Adrenal gland (tissue), 5 donors: ENCODE measurements at regions not wholly inside any gene's neighbourhood (a gene's known extent, or its start where the extent isn't known, plus 50 kb on each side); places are given as distances from the start of the nearest gene placed in this dataset.

Experiments
- CTCF ChIP-seq, 6 experiments: fragments of 450-650 bp in 4 of 6; fragments of 200-600 bp in 2 of 6; sonication (generic) in 1 of 6; IDR thresholded peaks; 1 replicate in 5 of 6; 2 replicates in 1 of 6; pipeline versions ENCODE4 v1.5.1 to v1.8.0; 2016 to 2021; ENCODE audit warnings: antibody characterized with exemption in 6 of 6, mild to moderate bottlenecking in 2 of 6, moderate library complexity in 1 of 6
- POLR2A ChIP-seq, 2 donors: fragments of 450-650 bp; IDR thresholded peaks; one replicate each; pipeline ENCODE4 v1.6.1; 2017; ENCODE audit warnings: antibody characterized with exemption in 2 of 2, mild to moderate bottlenecking in 2 of 2, moderate library complexity in 1 of 2
- donor health status: DM: no; HTN: no; CAD: no.

- no peak for TF ChIP-seq CTCF (IDR thresholded peaks at IDR 0.05)
- TF ChIP-seq POLR2A (IDR thresholded peaks at IDR 0.05): no peak
Measured at GRCh38 chr7:68977385-68978055, 620.8 kb upstream of the AUTS2 start.
